B cell (primary cell): ENCODE measurements at regions not wholly inside any gene's neighbourhood (a gene's known extent, or its start where the extent isn't known, plus 50 kb on each side); places are given as distances from the start of the nearest gene placed in this dataset.

Source experiments
- CTCF ChIP-seq: fragments of 200-600 bp; IDR thresholded peaks from one replicate; pipeline ENCODE4 v1.8.0; 2022; ENCODE audit warnings: antibody characterized with exemption, mild to moderate bottlenecking
- EZH2 ChIP-seq: IDR thresholded peaks from 2 replicates; pipeline ENCODE4 v1.6.1; 2012; ENCODE audit warnings: borderline replicate concordance, low read depth, mild to moderate bottlenecking, moderate library complexity, low read length; ENCODE audit not compliant: insufficient read depth, poor library complexity, severe bottlenecking

GRCh38 chr7:45400680-45401079, 173.5 kb upstream of the ADCY1 start:
- no peak for TF ChIP-seq CTCF
- no peak for TF ChIP-seq EZH2
